GM21360 (cell line): ENCODE measurements at regions not wholly inside any gene's neighbourhood (a gene's known extent, or its start where the extent isn't known, plus 50 kb on each side); places are given as distances from the start of the nearest gene placed in this dataset.

Source experiments
- ATAC-seq: cut with Tn5 transposase; IDR thresholded peaks from one replicate; pipeline ENCODE4 v1.9.1; 2021; ENCODE audit warnings: mild to moderate bottlenecking, moderate library complexity; ENCODE audit not compliant: unreplicated experiment

GRCh38 chr7:22962775-22963350, 51.1 kb downstream of the HYCC1 start:
- no peak for ATAC-seq

GRCh38 chr7:22958742-22959141, 55.2 kb downstream of the HYCC1 start:
- ATAC-seq, result no peak

- ATAC-seq, result no peak
Observed at GRCh38 chr7:22954251-22954650, 59.7 kb downstream of the HYCC1 start.

GRCh38 chr7:22952306-22953015, 61.5 kb downstream of the HYCC1 start:
- ATAC-seq, result no peak

GRCh38 chr7:22949944-22950343, 64.0 kb downstream of the HYCC1 start:
- no peak for ATAC-seq

- ATAC-seq, result no peak
Observed at GRCh38 chr7:22949221-22949620, 64.7 kb downstream of the HYCC1 start.

GRCh38 chr7:22948770-22949169, 65.2 kb downstream of the HYCC1 start:
- no peak for ATAC-seq

- ATAC-seq, result no peak
Observed at GRCh38 chr7:22945584-22945983, 68.3 kb downstream of the HYCC1 start.

GRCh38 chr7:22944510-22944909, 69.4 kb downstream of the HYCC1 start:
- ATAC-seq, result no peak

- no peak for ATAC-seq
Observed at GRCh38 chr7:22944022-22944421, 69.9 kb downstream of the HYCC1 start.

GRCh38 chr7:22942191-22942590, 71.7 kb downstream of the HYCC1 start:
- ATAC-seq, result no peak

- no peak for ATAC-seq
Observed at GRCh38 chr7:22939842-22940241, 74.1 kb downstream of the HYCC1 start.

GRCh38 chr7:22937946-22938345, 76.0 kb downstream of the HYCC1 start:
- no peak for ATAC-seq

- ATAC-seq, result no peak
Observed at GRCh38 chr7:22936246-22936645, 77.7 kb downstream of the HYCC1 start.

- ATAC-seq, result no peak
Observed at GRCh38 chr7:22935269-22935668, 78.7 kb downstream of the HYCC1 start.

- ATAC-seq, result no peak
Observed at GRCh38 chr7:22934473-22935065, 79.4 kb downstream of the HYCC1 start.

- ATAC-seq, result no peak
Observed at GRCh38 chr7:22934023-22934422, 79.9 kb downstream of the HYCC1 start.

GRCh38 chr7:22932896-22933295, 81.0 kb downstream of the HYCC1 start:
- no peak for ATAC-seq

- ATAC-seq, result no peak
Observed at GRCh38 chr7:22931011-22931410, 82.9 kb downstream of the HYCC1 start.

- no peak for ATAC-seq
Observed at GRCh38 chr7:22922307-22922706, 91.6 kb downstream of the HYCC1 start.

GRCh38 chr7:22921386-22922086, 92.4 kb downstream of the HYCC1 start:
- no peak for ATAC-seq

GRCh38 chr7:22920672-22921071, 93.3 kb downstream of the HYCC1 start:
- ATAC-seq, result no peak
